CD4-positive, alpha-beta T cell treated with Interleukin-4 for 1 hour (primary cell): ENCODE measurements at regions not wholly inside any gene's neighbourhood (a gene's known extent, or its start where the extent isn't known, plus 50 kb on each side); places are given as distances from the start of the nearest gene placed in this dataset.
"Not testable (repeated sequence)": the region's sequence is repeated elsewhere in the genome, so short reads cannot be mapped to it uniquely, and the experiment has no call there.

Source experiments
- DNase-seq, 2 donors: peaks; one replicate each; pipeline ENCODE4 v3.0.0-alpha.2; 2020 to 2022

DNA sequence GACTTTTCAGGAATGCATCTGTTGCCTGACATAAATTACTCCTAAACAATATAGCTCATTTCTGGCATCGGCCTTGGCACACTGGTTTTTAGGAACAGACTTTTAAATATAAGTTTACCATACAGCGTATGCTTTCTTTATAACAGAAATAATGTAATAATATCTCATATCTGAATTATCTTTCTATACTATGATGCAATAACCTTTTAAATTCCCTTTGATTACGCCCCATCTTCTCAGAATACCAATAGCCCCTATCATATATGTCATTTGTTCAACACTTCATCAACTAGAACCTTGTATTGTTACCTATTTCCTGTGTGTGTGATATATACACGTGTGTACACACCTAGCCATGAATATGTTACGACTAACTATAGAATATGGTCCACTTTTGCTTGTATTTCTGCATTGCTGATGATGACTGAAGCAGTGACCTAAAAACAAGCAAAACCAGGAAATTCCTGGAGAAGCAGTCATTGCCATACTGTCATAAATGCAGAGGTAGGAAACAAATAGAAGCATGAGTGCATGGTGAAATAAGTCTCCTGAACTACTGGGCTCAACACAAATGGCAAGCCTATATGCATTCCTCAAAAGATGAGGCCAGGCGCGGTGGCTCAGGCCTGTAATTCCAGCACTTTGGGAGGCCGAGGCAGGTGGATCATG lies 618.4 kb upstream of the NRP1 start:
- no peak for DNase-seq

DNA sequence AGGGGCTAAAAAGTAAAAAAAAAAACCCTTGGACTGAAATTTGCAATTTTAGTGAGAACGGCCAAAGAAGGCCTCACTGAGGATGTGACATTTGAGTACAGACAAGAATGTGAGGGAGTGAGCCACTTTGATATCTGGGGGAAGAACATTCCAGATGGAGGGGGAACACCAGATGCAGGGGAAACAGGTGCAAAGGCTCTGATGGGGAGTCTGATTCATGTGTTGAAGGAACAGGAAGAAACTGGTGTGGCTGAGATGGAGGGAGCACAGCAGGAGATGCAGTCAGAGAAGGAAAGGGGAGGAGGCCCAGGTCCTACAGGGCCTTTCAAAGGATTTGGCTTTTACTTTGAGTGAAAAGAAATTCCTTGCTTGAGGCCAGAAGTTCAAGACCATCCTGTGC lies 615.7 kb upstream of the NRP1 start:
- DNase-seq, result no peak

DNA sequence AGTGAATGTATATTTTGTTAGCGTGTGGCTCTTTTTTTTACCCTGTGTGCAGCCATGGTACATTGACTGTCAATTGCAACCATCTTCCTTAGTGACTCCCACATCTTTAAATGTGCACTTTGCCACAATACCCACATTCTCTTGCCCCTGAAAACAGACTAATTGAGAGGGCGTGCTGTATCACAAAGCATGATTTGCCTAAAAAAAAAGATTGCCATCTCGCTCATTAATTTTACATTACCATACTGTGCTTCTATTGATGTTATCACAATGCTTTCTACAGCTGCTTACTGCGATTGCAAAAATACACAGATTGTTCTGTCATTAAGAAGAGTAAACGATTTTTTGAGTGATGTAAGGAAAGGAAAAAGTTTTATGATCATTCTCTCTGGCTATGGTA lies 613.1 kb upstream of the NRP1 start:
- DNase-seq, result no peak

DNA sequence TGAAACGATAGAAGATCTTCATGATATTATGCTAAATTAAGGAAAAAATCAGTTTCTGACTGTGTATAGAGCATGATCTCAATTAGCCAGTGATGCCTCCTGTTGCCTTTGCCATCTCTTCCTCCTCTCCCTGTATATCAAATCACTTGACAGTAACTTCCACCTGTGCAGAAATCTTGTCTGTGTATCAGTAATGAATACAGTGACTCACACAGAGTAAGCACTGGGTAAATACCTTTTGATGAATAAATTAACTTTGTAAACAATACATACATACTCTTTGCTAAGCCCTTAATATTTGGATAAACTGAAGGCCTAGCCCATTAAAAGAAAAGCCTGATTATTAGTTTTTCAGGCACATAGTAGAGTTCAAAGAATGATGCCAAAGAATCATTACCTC lies 610.6 kb upstream of the NRP1 start:
- DNase-seq, result no peak

- DNase-seq, result no peak
These were observed 608.0 kb upstream of the NRP1 start for GRCh38 chr10:33942508-33942907.

- DNase-seq, result no peak
These were observed 605.4 kb upstream of the NRP1 start for GRCh38 chr10:33939892-33940291.

DNA sequence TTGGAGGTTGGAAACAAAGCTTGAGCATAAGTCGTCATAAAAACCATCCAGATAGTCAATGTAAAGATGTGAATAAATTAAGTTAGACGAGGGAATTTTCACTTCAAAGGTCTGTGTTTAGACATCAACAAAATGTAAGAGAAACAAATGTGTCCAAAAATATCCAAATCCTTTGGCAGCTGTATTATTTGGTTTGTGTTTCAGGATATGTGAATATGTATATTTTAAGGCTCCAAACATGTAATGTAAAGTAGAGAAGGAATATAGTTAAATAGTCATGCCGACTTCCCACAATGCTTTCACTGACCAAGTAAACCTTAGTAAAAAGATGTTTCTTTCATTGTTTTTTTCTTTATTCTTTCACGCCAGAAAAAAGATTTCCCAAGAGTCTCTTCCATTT lies 604.9 kb upstream of the NRP1 start:
- no peak for DNase-seq

DNA sequence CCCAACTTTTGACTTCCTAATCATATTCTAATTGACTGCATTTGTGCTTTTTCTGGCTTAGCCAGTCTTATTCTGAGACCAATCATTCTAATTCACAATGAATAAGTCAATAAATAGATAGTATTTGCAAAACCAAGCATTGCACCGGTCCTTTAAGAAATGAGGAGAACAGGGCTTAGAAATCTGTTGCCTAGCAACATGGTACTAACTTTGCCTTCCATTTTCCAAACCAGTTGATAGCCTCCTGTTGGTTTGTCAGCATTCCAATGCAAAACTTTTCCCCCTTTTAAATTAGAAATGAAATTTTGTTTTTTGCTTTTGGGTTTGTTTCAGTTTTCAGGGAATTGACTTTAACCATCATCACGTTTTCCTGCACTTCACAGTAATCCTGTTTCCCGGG lies 603.5 kb upstream of the NRP1 start:
- DNase-seq, result no peak

DNA sequence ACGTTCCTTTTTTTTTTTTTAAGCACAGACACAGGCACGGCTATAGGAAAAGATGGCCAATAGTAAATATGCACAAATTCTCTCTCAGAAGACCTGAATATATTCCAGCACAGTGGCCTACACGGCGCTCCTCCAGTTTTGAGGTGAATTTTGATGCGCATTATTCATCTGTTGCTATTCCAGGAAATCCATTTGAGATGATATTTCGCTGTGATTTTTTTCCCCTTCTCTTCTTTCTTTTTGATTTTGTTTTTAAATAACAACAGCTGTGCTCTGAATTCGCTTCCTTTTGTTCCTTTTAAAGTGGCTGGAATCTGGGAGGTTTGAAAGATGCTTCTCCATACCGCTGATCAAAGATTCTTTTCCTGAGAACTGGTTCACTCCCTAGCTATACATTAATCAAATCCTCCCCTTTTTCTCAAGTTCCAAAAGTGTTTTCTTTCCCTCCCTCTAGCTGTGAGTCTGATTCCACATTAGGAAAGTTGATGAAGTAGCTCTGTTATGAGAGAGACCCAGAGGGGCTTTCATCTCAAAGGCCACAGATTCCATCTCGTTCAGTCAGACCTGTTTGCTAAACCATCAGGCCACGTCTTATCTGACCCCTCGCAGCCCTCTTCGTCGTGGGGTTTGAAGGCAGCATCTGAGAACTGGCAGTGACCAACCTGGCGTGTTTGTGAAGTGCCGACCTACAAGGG lies 602.7 kb upstream of the NRP1 start:
- DNase-seq, result no peak

GRCh38 chr10:33935350-33935749 lies 600.9 kb upstream of the NRP1 start:
- no peak for DNase-seq

GRCh38 chr10:33930079-33930478 lies 595.6 kb upstream of the NRP1 start:
- no peak for DNase-seq

DNA sequence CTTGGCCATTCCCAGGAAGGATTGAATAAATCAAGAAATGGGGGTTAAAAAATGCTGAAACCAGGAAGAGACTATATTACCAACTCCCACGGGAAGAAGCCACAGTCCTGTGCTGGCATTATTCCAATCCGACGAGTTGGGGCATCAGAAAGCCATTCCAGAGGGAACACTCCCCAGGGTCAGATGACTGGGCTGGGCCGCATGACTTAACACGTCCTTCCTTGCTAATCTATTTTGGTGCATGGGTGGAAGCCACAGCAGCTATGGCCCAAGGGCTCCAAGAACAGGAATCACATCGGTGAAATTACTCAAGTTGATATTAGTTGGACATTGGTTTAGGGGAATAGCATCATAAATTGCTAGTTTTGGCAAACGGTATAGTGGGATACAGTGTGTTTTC lies 592.9 kb upstream of the NRP1 start:
- DNase-seq, result no peak

DNA sequence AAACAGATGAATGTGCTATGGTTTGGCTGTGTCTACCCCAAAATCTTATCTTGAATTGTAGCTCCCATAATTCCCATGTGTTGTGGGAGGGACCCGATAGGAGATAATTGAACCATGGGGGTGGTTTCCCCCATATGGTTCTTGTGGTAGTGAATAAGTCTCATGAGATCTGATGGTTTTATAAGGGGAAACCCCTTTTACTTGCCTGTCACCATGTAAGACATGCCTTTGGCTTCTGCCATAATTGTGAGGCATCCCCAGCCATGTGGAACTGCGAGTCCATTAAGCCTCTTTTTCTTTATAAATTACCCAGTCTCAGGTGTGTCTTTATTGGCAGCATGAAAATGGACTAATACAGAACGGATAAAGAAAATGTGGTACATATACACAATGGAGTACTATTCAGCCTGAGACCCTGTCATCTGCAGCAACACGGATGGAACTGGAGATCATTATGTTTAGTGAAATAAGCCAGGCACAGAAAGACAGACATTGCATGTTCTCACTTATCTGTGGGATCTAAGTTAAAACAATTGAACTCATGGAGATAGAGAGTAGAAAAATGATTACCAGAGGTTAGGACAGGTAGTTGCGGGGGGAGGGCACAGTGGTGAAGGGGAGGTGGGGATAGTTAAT lies 587.6 kb upstream of the NRP1 start:
- no peak for DNase-seq

DNA sequence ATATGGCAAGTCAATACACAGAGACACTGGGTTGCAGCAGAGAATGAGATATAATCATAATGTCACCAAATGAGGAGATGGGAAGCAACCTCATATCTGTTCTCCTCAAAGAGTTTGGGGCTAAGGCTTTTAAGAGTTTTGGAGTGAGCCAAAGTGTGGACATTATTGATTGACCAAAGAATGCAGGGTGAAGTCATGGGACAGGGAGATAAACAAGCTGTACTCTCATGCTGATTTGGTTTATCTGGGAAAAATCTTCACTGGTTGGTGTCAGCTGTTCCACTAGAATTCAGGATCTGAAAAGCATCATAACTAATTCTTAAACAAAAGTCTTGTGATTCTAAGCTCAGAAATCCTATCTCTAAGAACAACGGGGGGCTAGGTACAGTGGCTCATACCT lies 585.9 kb upstream of the NRP1 start:
- no peak for DNase-seq

- no peak for DNase-seq
These were observed 584.8 kb upstream of the NRP1 start for GRCh38 chr10:33919244-33919643.

DNA sequence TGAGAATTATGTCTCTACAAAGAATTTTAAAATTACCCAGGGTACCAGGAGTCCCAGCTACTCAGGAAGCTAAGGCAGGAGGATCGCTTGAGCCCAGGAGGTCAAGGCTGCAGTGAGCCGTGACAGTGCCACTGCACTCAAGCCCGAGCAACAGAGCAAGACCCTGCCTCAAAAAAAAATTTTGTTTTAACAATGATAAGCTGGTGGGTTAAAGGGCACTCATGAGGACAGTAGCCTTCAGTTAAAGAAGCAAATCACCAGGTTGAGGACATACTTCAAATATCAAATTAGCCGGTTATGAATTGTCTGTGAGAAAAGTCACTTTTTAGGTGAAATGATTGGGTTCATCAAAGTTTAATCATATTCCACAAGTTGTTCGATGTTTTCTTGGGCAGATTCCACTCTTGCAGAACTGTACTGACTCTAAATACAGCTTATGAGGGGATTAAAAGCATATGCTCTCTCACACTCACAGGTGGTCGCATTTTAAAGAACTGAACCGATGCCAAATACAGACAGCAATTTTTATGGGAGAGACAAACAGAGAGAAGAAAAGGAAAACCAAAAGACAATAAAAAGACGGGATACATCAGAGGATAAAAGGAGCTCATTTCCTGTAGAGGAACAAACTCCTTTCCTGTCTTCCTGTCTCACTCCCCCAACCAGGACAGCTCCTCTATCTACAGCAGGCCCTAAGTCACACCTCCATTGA lies 582.8 kb upstream of the NRP1 start:
- DNase-seq, result no peak

DNA sequence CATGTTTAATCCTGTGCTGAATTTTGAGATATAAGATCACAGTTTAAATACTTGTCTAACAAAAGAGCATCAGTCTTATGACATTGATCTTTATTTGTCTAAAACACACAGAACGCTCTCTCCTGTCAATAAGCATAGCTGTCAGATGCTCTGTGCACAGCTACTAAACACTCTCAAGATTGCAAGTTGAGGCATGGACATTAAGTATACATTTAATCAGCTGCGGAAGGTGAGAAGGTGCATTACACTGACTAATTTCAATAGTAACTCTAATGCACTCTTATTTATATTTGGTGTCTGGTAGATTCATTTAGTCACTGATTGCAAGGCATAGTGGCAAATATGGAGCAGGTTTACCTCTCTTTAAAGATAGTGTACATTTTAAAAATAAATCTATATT lies 580.3 kb upstream of the NRP1 start:
- no peak for DNase-seq

- DNase-seq, result no peak
These were observed 578.7 kb upstream of the NRP1 start for GRCh38 chr10:33913194-33913593.

- not testable (repeated sequence) for DNase-seq
These were observed 575.0 kb upstream of the NRP1 start for GRCh38 chr10:33909476-33909875.

GRCh38 chr10:33901166-33901565 lies 566.7 kb upstream of the NRP1 start:
- no peak for DNase-seq

DNA sequence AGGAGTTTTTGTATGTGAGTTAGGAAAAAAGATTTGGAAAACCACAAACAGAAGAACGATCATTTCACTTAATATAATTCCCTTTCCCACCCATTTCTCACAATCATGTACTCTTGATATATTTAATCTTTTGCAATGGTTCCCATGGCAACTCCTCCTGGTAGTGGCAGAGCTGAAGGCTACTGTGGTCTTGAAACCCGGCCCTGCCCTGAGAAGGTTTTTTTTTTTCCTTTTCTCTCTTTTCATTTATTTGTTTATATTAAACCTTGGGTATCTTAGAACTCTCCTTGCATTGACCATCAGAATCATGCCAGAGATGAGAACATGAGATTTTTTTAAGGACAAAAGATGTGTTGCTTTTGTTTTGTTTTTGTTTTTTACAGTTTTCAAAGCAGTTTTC lies 566.1 kb upstream of the NRP1 start:
- no peak for DNase-seq

DNA sequence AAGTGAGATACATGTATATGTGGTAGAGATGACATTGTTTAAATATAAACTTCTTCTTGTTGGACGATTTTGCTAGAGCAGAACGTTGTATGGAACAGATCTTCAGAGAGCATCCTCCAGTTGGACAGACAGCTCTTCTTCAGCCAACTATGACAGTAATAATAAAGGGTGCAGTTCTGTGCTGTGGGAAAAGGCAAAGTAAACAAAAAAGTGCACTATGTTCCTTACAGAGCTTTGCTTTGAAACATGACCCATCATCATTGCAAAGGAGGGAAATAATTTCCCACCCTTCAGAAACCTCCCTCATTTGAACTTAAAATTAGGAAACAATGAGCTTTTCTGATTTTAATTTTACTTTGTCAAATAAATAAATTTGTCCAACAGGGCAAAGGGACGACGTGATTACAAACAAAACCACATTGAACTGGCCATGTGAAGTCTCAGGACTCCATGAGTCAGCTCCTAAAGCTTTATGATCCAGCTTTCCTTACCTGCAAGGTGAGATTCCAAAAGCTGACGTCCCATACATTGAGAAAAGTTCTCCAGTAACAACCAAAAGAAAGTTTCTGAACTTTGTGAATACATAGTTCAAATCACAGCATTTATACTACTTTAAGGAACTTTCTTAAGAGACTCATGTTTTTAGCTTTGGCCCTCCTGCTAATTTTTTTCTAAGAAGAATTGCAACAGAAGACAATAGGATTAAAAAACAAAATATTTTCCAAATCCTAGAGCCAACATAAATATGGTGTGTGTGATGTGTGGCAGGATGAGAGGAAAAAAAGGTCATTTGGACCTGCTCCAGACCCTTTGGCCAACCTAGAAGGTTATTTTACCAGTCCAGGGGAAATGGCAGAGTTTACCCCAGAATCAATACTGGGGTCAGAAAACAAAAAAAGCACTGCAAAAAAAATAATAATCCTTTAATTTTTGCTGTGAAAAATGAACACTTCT lies 565.4 kb upstream of the NRP1 start:
- no peak for DNase-seq

- DNase-seq, result no peak
These were observed 562.9 kb upstream of the NRP1 start for GRCh38 chr10:33897291-33897752.
